Adrenal gland (tissue), 9 donors: ENCODE measurements at regions not wholly inside any gene's neighbourhood (a gene's known extent, or its start where the extent isn't known, plus 50 kb on each side); places are given as distances from the start of the nearest gene placed in this dataset.
A peak's percentile ranks its signal among the peaks of the same experiment; 100 is the strongest.

Experiments
- DNase-seq, 7 donors: peaks; one replicate each; pipeline ENCODE4 v3.0.0-alpha.2; 2019 to 2020
- H3K27ac ChIP-seq, 5 donors: fragments of 200-600 bp; sonication (generic) in 4 of 5; 1 replicate in 3 of 5; 2 replicates in 2 of 5; pipeline versions ENCODE4 v1.5.1 to v1.8.0; 2016 to 2020; ENCODE audit warnings: mild to moderate bottlenecking in 1 of 5
- H3K27me3 ChIP-seq: fragments of 200-600 bp; 2 replicates; pipeline ENCODE4 v1.8.0; 2021
- H3K36me3 ChIP-seq, 2 donors: fragments of 200-600 bp; replicated peaks in 1 of 2; 1 replicate in 1 of 2; 2 replicates in 1 of 2; pipeline versions ENCODE4 v1.5.1 to v1.8.0; 2018 to 2022
- H3K4me1 ChIP-seq, 2 donors: fragments of 200-600 bp; replicated peaks in 1 of 2; 1 replicate in 1 of 2; 2 replicates in 1 of 2; pipeline versions ENCODE4 v1.5.1 to v1.8.0; 2018 to 2021
- H3K4me3 ChIP-seq, 4 donors: fragments of 200-600 bp; sonication (generic) in 3 of 4; one replicate each; pipeline ENCODE4 v1.5.1; 2016 to 2018
- H3K9me3 ChIP-seq, 3 donors: fragments of 200-600 bp; sonication (generic) in 1 of 3; replicated peaks in 1 of 3; 1 replicate in 2 of 3; 2 replicates in 1 of 3; pipeline versions ENCODE4 v1.5.1 to v1.8.0; 2016 to 2021
- POLR2A ChIP-seq, 2 donors: fragments of 450-650 bp; IDR thresholded peaks; one replicate each; pipeline ENCODE4 v1.6.1; 2017; ENCODE audit warnings: antibody characterized with exemption in 2 of 2, mild to moderate bottlenecking in 2 of 2, moderate library complexity in 1 of 2
- WGBS, 4 donors: extraction: QIAGEN DNeasy Blood & Tissue Kit in 2 of 4; methylation state at CpG; one replicate each; pipeline versions ENCODE4 v1.1.5 to v1.1.7; 2013 to 2017; 5-methylcytosine and 5-hydroxymethylcytosine counted together
- intact Hi-C, 2 donors: fragments of 100-400 bp; cut with DNase I; formaldehyde crosslinking; loops; one replicate each; pipeline versions ENCODE4 v1.14.1 to v1.15.0; 2022 to 2023
- TF ChIP-seq, protein P1 (sequence below), 6 experiments: fragments of 450-650 bp in 4 of 6; fragments of 200-600 bp in 2 of 6; sonication (generic) in 1 of 6; IDR thresholded peaks; 1 replicate in 5 of 6; 2 replicates in 1 of 6; pipeline versions ENCODE4 v1.5.1 to v1.8.0; 2016 to 2021; ENCODE audit warnings: antibody characterized with exemption in 6 of 6, mild to moderate bottlenecking in 2 of 6, moderate library complexity in 1 of 6
- donor health status: healthy with polysubstance abuse.
- donor health status: Bipolar disorder and iron deficiency.
- donor health status: DM: yes; HTN: yes; CAD: no.
- donor health status: DM: no; HTN: no; CAD: no.
- donor health status: DM: no; HTN: no; CAD: no.

- Histone ChIP-seq H3K9me3 (no peaks in the 10 kb centered on the region), H3K27me3 (no peaks in the 10 kb centered on the region)
Observed at GRCh38 chr4:8707045-8707781, 114.6 kb downstream of the CPZ start.

GRCh38 chr4:8706216-8707044 is 113.9 kb downstream of the CPZ start:
- Histone ChIP-seq H3K4me1 (no peaks in the 10 kb centered on the region), H3K27me3 (no peaks in the 10 kb centered on the region), H3K36me3 (no peaks in the 10 kb centered on the region), H3K9me3 (no peaks in the 10 kb centered on the region), H3K4me3 (no peak overlapping the region), H3K27ac (no peak overlapping the region)
- TF ChIP-seq POLR2A (IDR thresholded peaks at IDR 0.05): no peak
- TF ChIP-seq, protein P1, sequence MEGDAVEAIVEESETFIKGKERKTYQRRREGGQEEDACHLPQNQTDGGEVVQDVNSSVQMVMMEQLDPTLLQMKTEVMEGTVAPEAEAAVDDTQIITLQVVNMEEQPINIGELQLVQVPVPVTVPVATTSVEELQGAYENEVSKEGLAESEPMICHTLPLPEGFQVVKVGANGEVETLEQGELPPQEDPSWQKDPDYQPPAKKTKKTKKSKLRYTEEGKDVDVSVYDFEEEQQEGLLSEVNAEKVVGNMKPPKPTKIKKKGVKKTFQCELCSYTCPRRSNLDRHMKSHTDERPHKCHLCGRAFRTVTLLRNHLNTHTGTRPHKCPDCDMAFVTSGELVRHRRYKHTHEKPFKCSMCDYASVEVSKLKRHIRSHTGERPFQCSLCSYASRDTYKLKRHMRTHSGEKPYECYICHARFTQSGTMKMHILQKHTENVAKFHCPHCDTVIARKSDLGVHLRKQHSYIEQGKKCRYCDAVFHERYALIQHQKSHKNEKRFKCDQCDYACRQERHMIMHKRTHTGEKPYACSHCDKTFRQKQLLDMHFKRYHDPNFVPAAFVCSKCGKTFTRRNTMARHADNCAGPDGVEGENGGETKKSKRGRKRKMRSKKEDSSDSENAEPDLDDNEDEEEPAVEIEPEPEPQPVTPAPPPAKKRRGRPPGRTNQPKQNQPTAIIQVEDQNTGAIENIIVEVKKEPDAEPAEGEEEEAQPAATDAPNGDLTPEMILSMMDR (IDR thresholded peaks at IDR 0.05): no peak
- DNase-seq: peak in 1 of 7 donors; percentile 4
- intact Hi-C loops: no loop called here
- WGBS, 4 donors: 60 to 69% (median 61%) methylated on average over 14 to 21 of the region's 21 CpGs

More at GRCh38 chr4:8707045-8707781, 114.6 kb downstream of the CPZ start:
- DNase-seq: peak in 1 of 7 donors; percentile 1
- no peaks in the 10 kb centered on the region for H3K36me3 ChIP-seq
- H3K27ac ChIP-seq: no peak overlapping the region
- TF ChIP-seq POLR2A (IDR thresholded peaks at IDR 0.05): no peak
- TF ChIP-seq, protein P1 (IDR thresholded peaks at IDR 0.05): no peak
- H3K4me3 ChIP-seq: no peak overlapping the region
- H3K4me1 ChIP-seq: no peaks in the 10 kb centered on the region
- 45 to 55% (median 51%) methylated on average over 7 to 15 of the region's 15 CpGs for WGBS, 4 donors
- intact Hi-C loops: no loop called here

- no peaks in the 10 kb centered on the region for H3K27me3 ChIP-seq
Observed at GRCh38 chr4:8705161-8706145, 112.9 kb downstream of the CPZ start.

More at GRCh38 chr4:8705161-8706145, 112.9 kb downstream of the CPZ start:
- H3K4me3 ChIP-seq: no peak overlapping the region
- no peak for TF ChIP-seq POLR2A (IDR thresholded peaks at IDR 0.05)
- TF ChIP-seq, protein P1 (IDR thresholded peaks at IDR 0.05): no peak
- DNase-seq: peak in 1 of 7 donors; percentile 5
- 59 to 65% (median 60%) methylated on average over 8 to 23 of the region's 23 CpGs for WGBS, 4 donors
- intact Hi-C loops: no loop called here
- H3K36me3 ChIP-seq: no peaks in the 10 kb centered on the region
- H3K9me3 ChIP-seq: no peaks in the 10 kb centered on the region
- no peaks in the 10 kb centered on the region for H3K4me1 ChIP-seq
- no peak overlapping the region for H3K27ac ChIP-seq
